HG02938 (cell line): ENCODE measurements at regions not wholly inside any gene's neighbourhood (a gene's known extent, or its start where the extent isn't known, plus 50 kb on each side); places are given as distances from the start of the nearest gene placed in this dataset.

ENCODE experiments used
- ATAC-seq: cut with Tn5 transposase; IDR thresholded peaks from one replicate; pipeline ENCODE4 v1.9.1; 2021; ENCODE audit warnings: mild to moderate bottlenecking, moderate library complexity; ENCODE audit not compliant: unreplicated experiment

GRCh38 chr4:143273160-143273917 lies 63.3 kb upstream of the GAB1 start:
- ATAC-seq = no peak

GRCh38 chr4:143280861-143281260 lies 55.8 kb upstream of the GAB1 start:
- ATAC-seq = no peak

GRCh38 chr4:143281507-143282190 lies 55.0 kb upstream of the GAB1 start:
- ATAC-seq = peak; percentile 83

GRCh38 chr4:143282211-143282707 lies 54.4 kb upstream of the GAB1 start:
- no peak for ATAC-seq

- no peak for ATAC-seq
These were observed 50.8 kb upstream of the GAB1 start for GRCh38 chr4:143285696-143286437.

GRCh38 chr4:143286701-143287571 lies 49.7 kb upstream of the GAB1 start:
- no peak for ATAC-seq
